ENCODE measurements at regions not wholly inside any gene's neighbourhood (a gene's known extent, or its start where the extent isn't known, plus 50 kb on each side); places are given as distances from the start of the nearest gene placed in this dataset.

DNA sequence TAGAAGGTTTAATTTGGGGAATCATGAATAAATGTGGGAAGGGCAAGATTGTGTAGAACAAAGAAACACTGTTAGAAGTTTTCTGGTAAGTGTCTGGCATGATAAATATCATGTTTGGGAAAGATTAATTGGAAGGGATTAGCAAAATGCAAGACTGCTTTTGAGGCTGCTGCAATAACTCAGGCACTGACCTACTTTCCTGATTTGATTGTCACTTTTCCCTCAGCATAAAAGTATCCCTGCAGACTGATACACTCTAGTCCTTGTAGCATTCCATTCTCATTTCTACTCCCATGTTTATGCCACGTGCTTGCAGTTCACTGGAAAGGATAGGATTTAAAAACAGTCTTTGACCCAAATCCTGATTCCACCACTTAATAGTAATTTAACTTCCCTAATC is 303.3 kb upstream of the SEMA3A start:
- H3K4me3 Mint-ChIP-seq (ENCODE audit: unreplicated experiment) = no peak overlapping the region
- TF ChIP-seq, protein P1, sequence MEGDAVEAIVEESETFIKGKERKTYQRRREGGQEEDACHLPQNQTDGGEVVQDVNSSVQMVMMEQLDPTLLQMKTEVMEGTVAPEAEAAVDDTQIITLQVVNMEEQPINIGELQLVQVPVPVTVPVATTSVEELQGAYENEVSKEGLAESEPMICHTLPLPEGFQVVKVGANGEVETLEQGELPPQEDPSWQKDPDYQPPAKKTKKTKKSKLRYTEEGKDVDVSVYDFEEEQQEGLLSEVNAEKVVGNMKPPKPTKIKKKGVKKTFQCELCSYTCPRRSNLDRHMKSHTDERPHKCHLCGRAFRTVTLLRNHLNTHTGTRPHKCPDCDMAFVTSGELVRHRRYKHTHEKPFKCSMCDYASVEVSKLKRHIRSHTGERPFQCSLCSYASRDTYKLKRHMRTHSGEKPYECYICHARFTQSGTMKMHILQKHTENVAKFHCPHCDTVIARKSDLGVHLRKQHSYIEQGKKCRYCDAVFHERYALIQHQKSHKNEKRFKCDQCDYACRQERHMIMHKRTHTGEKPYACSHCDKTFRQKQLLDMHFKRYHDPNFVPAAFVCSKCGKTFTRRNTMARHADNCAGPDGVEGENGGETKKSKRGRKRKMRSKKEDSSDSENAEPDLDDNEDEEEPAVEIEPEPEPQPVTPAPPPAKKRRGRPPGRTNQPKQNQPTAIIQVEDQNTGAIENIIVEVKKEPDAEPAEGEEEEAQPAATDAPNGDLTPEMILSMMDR (IDR thresholded peaks at IDR 0.05; ENCODE audit: unreplicated experiment) = no peak
- no peak overlapping the region for H3K27ac Mint-ChIP-seq (ENCODE audit: unreplicated experiment)
- H3K9me3 Mint-ChIP-seq (ENCODE audit: unreplicated experiment) = no peaks in the 10 kb centered on the region
- no peak for DNase-seq (ENCODE audit: low spot score)
- no peaks in the 10 kb centered on the region for H3K27me3 Mint-ChIP-seq (ENCODE audit: unreplicated experiment)
- H3K4me1 Mint-ChIP-seq (ENCODE audit: unreplicated experiment) = no peaks in the 10 kb centered on the region
- H3K36me3 Mint-ChIP-seq (ENCODE audit: low read depth, unreplicated experiment) = no peaks in the 10 kb centered on the region

DNA sequence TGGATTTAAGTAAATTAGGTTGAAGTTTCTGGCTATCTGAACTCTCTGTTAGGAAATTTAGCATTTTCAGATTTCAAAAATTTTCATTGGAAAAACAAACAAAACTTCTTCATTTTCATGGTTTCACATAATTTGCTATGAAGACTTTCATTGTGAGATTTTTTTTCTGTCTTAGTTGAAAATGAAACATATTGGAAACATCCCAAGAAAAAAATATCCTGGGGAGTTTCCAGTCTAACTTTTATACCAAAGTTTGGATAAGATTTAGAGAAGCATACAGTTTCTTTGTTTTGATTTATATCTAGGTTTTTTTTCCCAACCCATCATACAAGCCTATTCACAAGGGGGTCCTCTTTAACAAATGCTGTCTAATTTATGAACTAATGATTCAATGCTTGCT is 300.5 kb upstream of the SEMA3A start:
- Mint-ChIP-seq H3K4me3 (ENCODE audit: unreplicated experiment) (no peak overlapping the region), H3K36me3 (ENCODE audit: low read depth, unreplicated experiment) (no peaks in the 10 kb centered on the region), H3K4me1 (ENCODE audit: unreplicated experiment) (no peaks in the 10 kb centered on the region), H3K27ac (ENCODE audit: unreplicated experiment) (no peak overlapping the region), H3K27me3 (ENCODE audit: unreplicated experiment) (no peaks in the 10 kb centered on the region), H3K9me3 (ENCODE audit: unreplicated experiment) (no peaks in the 10 kb centered on the region)
- TF ChIP-seq, protein P1 (IDR thresholded peaks at IDR 0.05; ENCODE audit: unreplicated experiment) = no peak
- DNase-seq (ENCODE audit: low spot score) = no peak

DNA sequence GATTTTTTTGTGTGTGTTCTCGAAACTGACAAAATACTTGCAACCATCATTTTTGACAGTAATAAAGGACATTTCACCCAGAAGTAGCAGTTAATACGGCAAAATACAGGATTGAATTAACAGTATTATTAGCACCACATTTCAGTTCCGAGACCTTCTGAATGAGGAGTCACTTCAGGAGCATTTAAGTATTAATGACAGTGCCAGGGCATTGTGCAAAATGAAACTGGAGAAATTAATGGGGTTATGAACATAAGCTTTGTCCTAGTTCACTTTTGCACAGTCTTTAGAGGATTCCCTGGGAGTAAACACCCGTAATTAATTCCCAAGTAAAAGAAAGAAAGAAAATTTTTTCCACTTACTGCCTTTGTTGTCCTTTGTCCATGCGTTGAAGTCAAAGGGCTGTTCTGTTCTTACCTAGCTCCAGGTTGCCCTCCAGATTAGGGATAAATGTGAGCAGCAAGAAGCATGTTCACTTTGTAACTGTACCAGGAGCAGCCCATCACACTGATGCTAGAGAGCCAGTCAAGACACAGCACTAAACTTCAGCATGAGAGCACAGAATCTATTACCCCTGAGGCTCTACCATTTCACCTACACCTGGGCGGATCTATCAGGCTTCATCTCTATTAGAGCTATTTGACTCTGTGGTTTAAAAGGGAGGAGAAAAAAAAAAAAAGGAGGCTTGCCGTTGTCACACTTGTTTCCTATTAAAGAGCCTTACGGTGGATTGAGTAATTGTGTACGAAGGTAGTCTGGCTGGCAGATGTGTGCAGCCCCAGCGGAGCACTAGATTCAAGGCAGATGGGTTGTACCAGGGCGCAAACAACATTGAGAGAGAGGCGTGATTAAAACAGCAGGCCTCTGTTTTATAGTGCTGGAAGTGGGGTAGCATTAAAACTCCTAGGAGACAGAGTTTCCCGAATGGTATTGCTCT is 297.8 kb upstream of the SEMA3A start:
- TF ChIP-seq, protein P1 (IDR thresholded peaks at IDR 0.05; ENCODE audit: unreplicated experiment) = no peak
- no peaks in the 10 kb centered on the region for H3K27me3 Mint-ChIP-seq (ENCODE audit: unreplicated experiment)
- no peak overlapping the region for H3K27ac Mint-ChIP-seq (ENCODE audit: unreplicated experiment)
- no peaks in the 10 kb centered on the region for H3K9me3 Mint-ChIP-seq (ENCODE audit: unreplicated experiment)
- no peak overlapping the region for H3K4me3 Mint-ChIP-seq (ENCODE audit: unreplicated experiment)
- H3K36me3 Mint-ChIP-seq (ENCODE audit: low read depth, unreplicated experiment) = no peaks in the 10 kb centered on the region
- DNase-seq (ENCODE audit: low spot score) = no peak
- no peaks in the 10 kb centered on the region for H3K4me1 Mint-ChIP-seq (ENCODE audit: unreplicated experiment)

DNA sequence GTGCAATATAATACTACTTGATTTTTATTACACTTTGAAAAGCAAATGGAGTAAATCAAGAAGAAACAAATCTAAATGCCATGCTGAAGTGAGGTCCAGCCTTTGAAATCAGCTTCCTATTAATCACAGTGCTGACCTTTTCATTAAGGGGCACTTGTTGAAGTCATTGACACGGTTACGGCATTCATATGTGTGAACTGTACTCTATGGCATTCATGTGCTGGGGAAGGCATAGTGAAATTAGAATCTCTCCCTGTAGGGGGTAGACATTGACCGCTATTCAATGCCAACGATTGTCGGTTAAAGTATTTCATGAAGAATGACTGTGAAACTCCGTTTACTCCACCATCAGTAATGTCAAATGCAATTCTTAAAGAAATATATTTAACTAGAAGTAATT is 296.1 kb upstream of the SEMA3A start:
- TF ChIP-seq, protein P1 (IDR thresholded peaks at IDR 0.05; ENCODE audit: unreplicated experiment) = no peak
- Mint-ChIP-seq H3K27ac (ENCODE audit: unreplicated experiment) (no peak overlapping the region), H3K4me3 (ENCODE audit: unreplicated experiment) (no peak overlapping the region), H3K4me1 (ENCODE audit: unreplicated experiment) (no peaks in the 10 kb centered on the region), H3K27me3 (ENCODE audit: unreplicated experiment) (no peaks in the 10 kb centered on the region), H3K36me3 (ENCODE audit: low read depth, unreplicated experiment) (no peaks in the 10 kb centered on the region), H3K9me3 (ENCODE audit: unreplicated experiment) (no peaks in the 10 kb centered on the region)
- DNase-seq (ENCODE audit: low spot score) = no peak

DNA sequence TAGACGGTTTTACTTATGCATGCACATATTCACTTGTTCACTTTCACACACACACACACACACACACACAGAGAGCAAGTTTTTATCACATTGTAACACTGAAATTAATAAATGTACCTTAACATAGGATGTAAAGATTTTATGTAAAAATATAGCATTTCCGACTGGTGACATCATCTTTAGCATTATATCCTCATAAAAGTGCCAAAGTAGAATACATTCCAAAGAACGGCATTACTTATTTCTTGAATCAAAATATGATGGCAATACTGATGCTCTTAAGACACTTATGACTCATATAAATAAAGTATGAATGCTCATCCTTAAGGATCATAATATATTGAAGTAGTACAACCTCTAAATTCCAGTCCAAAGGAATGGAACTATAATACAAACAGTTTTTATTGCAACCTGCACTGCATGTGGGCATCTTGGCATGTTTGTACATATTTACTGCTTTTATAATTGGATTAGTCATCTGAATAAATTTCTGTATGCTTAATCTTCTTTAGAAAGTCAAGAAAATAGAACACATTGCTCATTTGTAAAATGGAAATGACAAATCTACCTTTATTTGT is 290.0 kb upstream of the SEMA3A start:
- H3K27ac Mint-ChIP-seq (ENCODE audit: unreplicated experiment) = no peak overlapping the region
- H3K27me3 Mint-ChIP-seq (ENCODE audit: unreplicated experiment) = no peaks in the 10 kb centered on the region
- TF ChIP-seq, protein P1 (IDR thresholded peaks at IDR 0.05; ENCODE audit: unreplicated experiment) = no peak
- no peaks in the 10 kb centered on the region for H3K9me3 Mint-ChIP-seq (ENCODE audit: unreplicated experiment)
- no peaks in the 10 kb centered on the region for H3K36me3 Mint-ChIP-seq (ENCODE audit: low read depth, unreplicated experiment)
- DNase-seq (ENCODE audit: low spot score) = no peak
- H3K4me1 Mint-ChIP-seq (ENCODE audit: unreplicated experiment) = no peaks in the 10 kb centered on the region
- H3K4me3 Mint-ChIP-seq (ENCODE audit: unreplicated experiment) = no peak overlapping the region

Data from endothelial cell (in vitro differentiated cells).